Choroid plexus epithelial cell (primary cell): ENCODE measurements at regions not wholly inside any gene's neighbourhood (a gene's known extent, or its start where the extent isn't known, plus 50 kb on each side); places are given as distances from the start of the nearest gene placed in this dataset.

ENCODE experiments used
- DNase-seq: peaks from one replicate; pipeline ENCODE4 v3.0.0-alpha.2; 2010; ENCODE audit warnings: low read depth
- H3K4me3 ChIP-seq: 2 replicates; pipeline ENCODE4 v1.5.1; 2011; ENCODE audit warnings: low read depth, mild to moderate bottlenecking, control low read depth, low read length, moderate library complexity
- CTCF ChIP-seq: conservative IDR thresholded peaks from 2 replicates; pipeline ENCODE4 v1.5.1; 2011; ENCODE audit warnings: low read depth, mild to moderate bottlenecking, control low read depth, inconsistent platforms, low read length, moderate library complexity

- H3K4me3 ChIP-seq, result no peak overlapping the region
- no peak for DNase-seq
- no peak for TF ChIP-seq CTCF
Observed at GRCh38 chr16:86101137-86101896, 202.4 kb downstream of the IRF8 start.

GRCh38 chr16:86101897-86102157 is 202.9 kb downstream of the IRF8 start:
- no peak for DNase-seq
- TF ChIP-seq CTCF, result no peak
- H3K4me3 ChIP-seq, result no peak overlapping the region

- DNase-seq, result no peak
Observed at GRCh38 chr16:86103320-86103719, 204.4 kb downstream of the IRF8 start.

GRCh38 chr16:86104537-86105048 is 205.6 kb downstream of the IRF8 start:
- no peak for DNase-seq
- H3K4me3 ChIP-seq, result no peak overlapping the region
- no peak for TF ChIP-seq CTCF

More at GRCh38 chr16:86103320-86103719, 204.4 kb downstream of the IRF8 start:
- TF ChIP-seq CTCF, result no peak
- no peak overlapping the region for H3K4me3 ChIP-seq

GRCh38 chr16:86107215-86107825 is 208.4 kb downstream of the IRF8 start:
- no peak for TF ChIP-seq CTCF
- DNase-seq, result no peak
- no peak overlapping the region for H3K4me3 ChIP-seq

GRCh38 chr16:86108062-86108461 is 209.1 kb downstream of the IRF8 start:
- no peak for DNase-seq
- TF ChIP-seq CTCF, result no peak
- no peak overlapping the region for H3K4me3 ChIP-seq

- no peak overlapping the region for H3K4me3 ChIP-seq
- no peak for DNase-seq
- TF ChIP-seq CTCF, result no peak
Observed at GRCh38 chr16:86110134-86110533, 211.2 kb downstream of the IRF8 start.
